ENCODE measurements at regions not wholly inside any gene's neighbourhood (a gene's known extent, or its start where the extent isn't known, plus 50 kb on each side); places are given as distances from the start of the nearest gene placed in this dataset.

DNA sequence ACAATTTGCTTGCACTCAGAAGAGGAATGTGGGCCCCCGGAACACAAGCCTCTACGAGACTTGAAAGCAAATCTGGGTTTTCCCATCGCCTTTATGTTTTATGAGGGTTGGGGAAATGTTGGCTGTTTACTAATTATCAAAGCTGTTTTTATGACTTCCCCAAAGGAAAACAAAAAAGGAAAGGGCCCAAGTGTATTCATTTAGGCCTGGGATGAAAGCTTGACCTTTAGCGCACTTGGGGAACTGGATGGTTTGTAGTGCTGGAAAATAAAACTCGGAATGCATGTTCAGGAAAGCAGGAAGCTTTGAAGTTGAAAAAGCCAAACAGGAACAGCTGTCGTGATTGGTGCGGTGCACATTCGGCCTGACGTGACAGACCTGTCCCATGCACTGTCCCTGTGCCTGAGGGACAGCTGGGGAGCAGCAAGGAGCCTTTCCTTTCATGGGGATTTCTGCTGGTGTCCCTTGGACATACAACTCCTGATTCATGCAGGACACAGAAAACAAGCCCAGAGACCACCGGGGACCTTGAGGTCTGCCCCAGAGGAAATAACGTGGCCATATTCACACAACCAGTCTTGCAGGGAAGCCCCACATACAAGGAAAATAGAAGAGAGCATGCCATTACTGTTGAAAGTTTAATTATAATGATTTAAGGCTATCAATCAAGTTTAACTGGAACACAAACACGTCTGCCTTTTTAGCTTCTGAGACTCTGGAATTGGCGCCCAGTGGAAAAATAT is 169.7 kb upstream of the APCDD1 start:
- no peak for DNase-seq (ENCODE audit: low spot score)

GRCh38 chr18:10285283-10285640 is 169.2 kb upstream of the APCDD1 start:
- no peak for DNase-seq (ENCODE audit: low spot score)

GRCh38 chr18:10286580-10287150 is 167.8 kb upstream of the APCDD1 start:
- no peak for DNase-seq (ENCODE audit: low spot score)

- DNase-seq (ENCODE audit: low spot score) = no peak
These were observed 165.2 kb upstream of the APCDD1 start for GRCh38 chr18:10289251-10289650.

GRCh38 chr18:10289951-10290637 is 164.3 kb upstream of the APCDD1 start:
- no peak for DNase-seq (ENCODE audit: low spot score)

GRCh38 chr18:10290638-10291235 is 163.7 kb upstream of the APCDD1 start:
- DNase-seq (ENCODE audit: low spot score) = no peak

- no peak for DNase-seq (ENCODE audit: low spot score)
These were observed 162.9 kb upstream of the APCDD1 start for GRCh38 chr18:10291568-10291981.

DNA sequence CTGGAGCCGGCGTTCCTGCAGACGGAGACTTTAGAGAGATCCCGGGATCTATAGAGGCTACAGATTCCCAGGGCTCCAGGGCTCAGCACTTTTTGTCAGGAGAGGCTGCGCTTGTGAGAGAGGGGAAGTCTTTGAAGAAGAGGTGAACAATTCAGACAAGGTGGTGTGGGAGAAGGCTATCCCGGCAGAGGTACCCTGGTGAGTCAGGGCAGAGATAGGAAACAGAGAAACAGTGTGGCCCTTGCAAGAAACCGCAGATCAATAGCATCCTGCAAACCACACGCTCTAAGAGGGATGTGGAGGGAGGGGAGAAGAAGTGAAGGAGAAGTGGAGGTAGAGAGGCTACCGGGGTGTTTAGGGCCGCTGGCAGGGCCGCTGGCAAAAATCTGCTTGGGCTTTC is 160.5 kb upstream of the APCDD1 start:
- no peak for DNase-seq (ENCODE audit: low spot score)

DNA sequence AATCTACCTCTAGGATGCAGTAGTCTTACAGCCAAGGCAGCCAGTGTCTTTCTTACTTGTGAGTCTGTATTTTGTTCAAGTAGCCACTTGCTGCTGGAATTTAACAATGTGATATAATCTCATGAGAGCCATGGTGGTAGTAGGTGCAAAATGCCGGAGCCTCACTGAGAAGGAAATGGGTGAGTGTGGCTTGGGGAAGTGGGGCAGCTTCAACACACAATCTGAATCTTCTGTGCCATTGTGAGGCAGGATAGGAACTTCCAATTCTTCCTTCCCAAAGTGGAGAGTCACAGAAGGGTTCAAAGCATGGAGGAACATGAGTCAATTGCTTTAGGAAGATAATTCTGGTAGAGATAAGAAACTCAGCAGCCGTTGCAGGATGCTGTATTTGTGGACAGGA is 158.7 kb upstream of the APCDD1 start:
- no peak for DNase-seq (ENCODE audit: low spot score)

DNA sequence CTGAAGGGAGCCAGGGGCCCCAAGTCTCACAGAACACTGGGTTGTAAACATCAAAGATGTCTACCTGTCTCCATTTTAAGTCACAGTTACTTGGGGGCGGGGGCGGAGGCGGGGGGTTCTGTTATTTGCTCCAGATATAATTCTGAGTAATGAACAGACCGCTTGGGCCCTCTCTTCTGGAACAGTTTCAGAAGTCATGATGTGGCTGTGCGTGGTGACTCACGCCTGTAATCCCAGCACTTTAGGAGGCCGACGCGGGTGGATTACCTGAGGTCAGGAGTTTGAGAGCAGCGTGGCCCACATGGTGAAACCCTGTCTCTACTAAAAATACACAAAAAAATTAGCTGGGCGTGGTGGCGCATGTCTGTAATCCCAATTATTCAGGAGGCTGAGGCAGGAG is 157.9 kb upstream of the APCDD1 start:
- no peak for DNase-seq (ENCODE audit: low spot score)

GRCh38 chr18:10297086-10297485 is 157.3 kb upstream of the APCDD1 start:
- no peak for DNase-seq (ENCODE audit: low spot score)

- no peak for DNase-seq (ENCODE audit: low spot score)
These were observed 156.1 kb upstream of the APCDD1 start for GRCh38 chr18:10298346-10298745.

GRCh38 chr18:10299643-10300042 is 154.8 kb upstream of the APCDD1 start:
- DNase-seq (ENCODE audit: low spot score) = no peak

GRCh38 chr18:10300739-10301138 is 153.7 kb upstream of the APCDD1 start:
- no peak for DNase-seq (ENCODE audit: low spot score)

DNA sequence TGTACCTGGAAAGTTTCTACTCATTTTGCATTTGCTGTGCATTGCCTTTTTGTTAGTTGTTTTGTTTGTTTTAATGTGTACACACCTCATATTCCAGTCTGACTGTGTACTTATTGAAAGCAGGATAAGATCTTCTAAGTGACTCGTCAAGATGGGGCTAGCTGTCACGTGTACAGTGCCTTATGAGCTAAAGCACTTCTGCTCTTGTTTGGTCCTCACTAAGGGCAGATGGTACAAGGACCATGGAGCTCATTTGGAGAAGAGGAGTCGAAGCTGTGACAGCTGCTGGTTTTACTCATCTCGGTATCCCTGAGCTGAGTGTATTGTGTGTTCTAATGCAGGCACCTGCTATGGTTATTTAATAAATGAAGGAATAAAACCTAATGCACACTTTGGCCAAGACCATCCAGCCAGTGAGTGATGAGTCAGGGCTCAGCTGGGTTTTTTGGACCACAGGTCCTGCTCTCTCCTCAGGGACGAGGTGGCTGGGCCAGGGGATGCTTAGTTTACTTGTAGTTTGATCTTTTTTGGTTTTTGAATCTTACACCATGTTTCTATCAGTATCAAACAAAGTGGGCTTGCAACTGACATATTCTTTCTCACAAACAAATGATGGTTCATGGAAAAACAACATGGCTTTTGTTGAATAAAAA is 152.5 kb upstream of the APCDD1 start:
- no peak for DNase-seq (ENCODE audit: low spot score)

DNA sequence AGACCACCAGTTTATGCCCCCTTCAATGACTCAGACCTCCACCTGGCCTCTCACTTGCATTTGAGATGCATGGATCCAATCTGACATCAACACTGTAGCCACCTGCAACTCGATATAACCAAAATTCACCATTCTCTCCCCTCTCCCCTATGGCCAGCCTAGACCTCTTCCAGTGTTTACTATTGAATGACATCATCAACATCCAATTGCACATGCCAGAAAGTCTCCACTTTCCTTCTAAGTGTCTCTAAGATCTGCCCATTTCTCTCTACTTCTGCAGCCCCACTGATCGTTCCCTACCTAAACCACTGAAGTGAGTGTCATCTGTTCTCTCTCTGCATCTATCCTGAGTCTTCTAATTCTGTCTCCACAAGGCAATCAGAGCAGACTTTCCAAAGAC is 151.3 kb upstream of the APCDD1 start:
- no peak for DNase-seq (ENCODE audit: low spot score)

- no peak for DNase-seq (ENCODE audit: low spot score)
These were observed 149.6 kb upstream of the APCDD1 start for GRCh38 chr18:10304853-10305252.

GRCh38 chr18:10306779-10307178 is 147.7 kb upstream of the APCDD1 start:
- no peak for DNase-seq (ENCODE audit: low spot score)

DNA sequence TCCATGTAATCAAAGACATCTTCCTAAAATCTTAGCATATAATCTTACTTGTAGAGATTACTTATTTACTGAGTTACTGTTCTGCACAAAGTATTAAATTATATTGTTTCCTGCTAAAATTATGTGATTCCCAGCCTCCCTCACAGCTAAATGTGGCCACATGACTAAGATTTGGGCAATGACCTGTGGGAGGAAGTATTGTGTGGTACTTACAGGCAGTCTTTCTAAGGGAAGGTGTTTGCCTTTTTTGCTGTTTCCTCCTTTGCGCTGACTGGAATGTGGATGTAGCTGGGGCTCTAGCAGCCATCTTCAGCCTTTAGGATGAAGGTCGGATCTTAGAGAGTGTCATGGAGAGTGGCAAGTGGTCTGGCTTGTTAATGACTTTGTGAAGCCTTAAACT is 146.3 kb upstream of the APCDD1 start:
- DNase-seq (ENCODE audit: low spot score) = no peak

DNA sequence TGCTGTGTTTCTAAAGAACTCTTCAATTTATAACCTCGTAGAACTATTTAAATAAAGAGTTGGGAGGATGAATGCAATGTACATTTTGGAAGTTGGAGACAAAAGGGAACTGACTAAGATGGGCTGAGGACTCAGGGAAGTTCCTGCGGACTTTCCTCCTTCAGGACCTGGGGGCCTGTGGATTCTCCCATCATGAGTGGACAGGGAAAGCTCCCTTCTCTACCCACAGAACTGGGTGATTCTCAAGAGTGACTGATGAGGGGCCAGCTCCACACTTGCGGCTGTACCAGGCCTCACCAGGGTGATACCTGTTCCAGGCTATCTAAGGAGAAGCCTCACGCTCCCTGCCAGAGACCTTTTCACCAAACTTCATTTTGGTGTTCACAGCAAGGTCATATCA is 143.8 kb upstream of the APCDD1 start:
- no peak for DNase-seq (ENCODE audit: low spot score)

- DNase-seq (ENCODE audit: low spot score) = no peak
These were observed 142.0 kb upstream of the APCDD1 start for GRCh38 chr18:10312326-10313015.

DNA sequence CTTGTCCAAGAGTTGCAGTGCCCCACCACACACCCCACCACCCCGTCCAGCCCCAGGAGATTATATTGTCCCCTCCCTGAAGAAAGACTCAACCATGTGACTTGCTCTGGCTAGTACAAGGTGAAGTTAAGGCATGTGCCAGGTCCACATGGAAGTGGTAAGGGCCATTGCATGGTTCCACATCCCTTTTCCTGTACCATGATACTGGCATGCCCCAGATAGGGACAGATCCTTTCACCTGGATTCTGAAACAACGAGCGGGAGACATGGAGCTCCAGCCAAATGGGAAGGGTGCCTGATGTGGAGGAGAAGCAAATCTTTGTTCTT is 141.5 kb upstream of the APCDD1 start:
- no peak for DNase-seq (ENCODE audit: low spot score)
